Tibial nerve (tissue), 4 donors: ENCODE measurements at regions not wholly inside any gene's neighbourhood (a gene's known extent, or its start where the extent isn't known, plus 50 kb on each side); places are given as distances from the start of the nearest gene placed in this dataset.

ENCODE experiments used
- DNase-seq, 2 donors: peaks; one replicate each; pipeline ENCODE4 v3.0.0-alpha.2; 2019; ENCODE audit warnings: low spot score in 2 of 2
- H3K27ac ChIP-seq, 4 donors: fragments of 200-600 bp; sonication (generic) in 3 of 4; one replicate each; pipeline ENCODE4 v1.5.1; 2017 to 2019; ENCODE audit warnings: mild to moderate bottlenecking in 1 of 4
- H3K27me3 ChIP-seq, 2 donors: fragments of 200-600 bp; sonication (generic) in 1 of 2; one replicate each; pipeline versions ENCODE4 v1.5.1 to v1.6.0; 2017 to 2019
- H3K36me3 ChIP-seq, 3 donors: fragments of 200-600 bp; sonication (generic); one replicate each; pipeline ENCODE4 v1.5.1; 2018 to 2019
- H3K4me1 ChIP-seq, 4 donors: fragments of 200-600 bp; sonication (generic) in 3 of 4; one replicate each; pipeline ENCODE4 v1.5.1; 2017 to 2019
- H3K4me3 ChIP-seq, 4 donors: fragments of 200-600 bp; sonication (generic) in 3 of 4; one replicate each; pipeline ENCODE4 v1.5.1; 2017 to 2019; ENCODE audit warnings: mild to moderate bottlenecking in 1 of 4, moderate library complexity in 1 of 4
- H3K9me3 ChIP-seq, 4 donors: fragments of 200-600 bp; sonication (generic) in 3 of 4; one replicate each; pipeline ENCODE4 v1.5.1; 2017 to 2019
- CTCF ChIP-seq, 5 experiments: fragments of 200-600 bp in 3 of 5; fragments of 450-650 bp in 2 of 5; sonication (generic) in 3 of 5; IDR thresholded peaks; one replicate each; pipeline ENCODE4 v1.5.1; 2016 to 2019; ENCODE audit warnings: antibody characterized with exemption in 5 of 5, mild to moderate bottlenecking in 3 of 5, moderate library complexity in 2 of 5
- EP300 ChIP-seq, 2 donors: sonication (generic); formaldehyde crosslinking; IDR thresholded peaks; one replicate each; pipeline ENCODE4 v1.6.1; 2017; ENCODE audit warnings: antibody characterized with exemption in 2 of 2, mild to moderate bottlenecking in 1 of 2
- POLR2A ChIP-seq, 2 donors: fragments of 450-650 bp; IDR thresholded peaks; one replicate each; pipeline ENCODE4 v1.6.1; 2017; ENCODE audit warnings: antibody characterized with exemption in 2 of 2, mild to moderate bottlenecking in 2 of 2, moderate library complexity in 2 of 2
- WGBS, 2 donors: methylation state at CpG; one replicate each; pipeline ENCODE4 v1.1.5; 2018; 5-methylcytosine and 5-hydroxymethylcytosine counted together

DNA sequence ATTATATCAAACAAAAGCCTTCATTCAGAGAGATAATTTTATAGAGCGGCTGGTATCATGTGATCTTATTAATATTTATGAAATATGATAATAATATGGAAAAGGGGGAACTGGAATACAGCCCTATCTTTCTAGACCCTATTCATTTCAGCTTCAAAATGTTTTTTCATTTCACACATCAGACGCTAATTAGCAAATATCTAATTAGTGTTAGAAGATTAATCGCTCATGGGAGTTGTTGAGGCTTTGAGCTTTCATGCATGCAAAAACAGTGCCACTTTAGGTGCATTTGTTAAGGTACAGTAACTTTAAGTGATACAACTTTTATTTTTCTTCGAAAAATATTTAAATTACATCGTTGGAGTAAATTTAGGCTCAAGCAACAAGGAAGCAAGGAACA is 751.7 kb upstream of the WWC1 start:
- Histone ChIP-seq H3K9me3 (peaks cover 0 to 4% (median 0%) of the 10 kb centered on the region in 4 donors), H3K36me3 (no peaks in the 10 kb centered on the region), H3K4me3 (no peak overlapping the region), H3K27ac (no peak overlapping the region), H3K27me3 (no peaks in the 10 kb centered on the region), H3K4me1 (no peaks in the 10 kb centered on the region)
- TF ChIP-seq POLR2A (IDR thresholded peaks at IDR 0.05): no peak
- WGBS, 2 donors: 82 to 86% methylated on average over 5 of the region's 5 CpGs
- no peak for DNase-seq

DNA sequence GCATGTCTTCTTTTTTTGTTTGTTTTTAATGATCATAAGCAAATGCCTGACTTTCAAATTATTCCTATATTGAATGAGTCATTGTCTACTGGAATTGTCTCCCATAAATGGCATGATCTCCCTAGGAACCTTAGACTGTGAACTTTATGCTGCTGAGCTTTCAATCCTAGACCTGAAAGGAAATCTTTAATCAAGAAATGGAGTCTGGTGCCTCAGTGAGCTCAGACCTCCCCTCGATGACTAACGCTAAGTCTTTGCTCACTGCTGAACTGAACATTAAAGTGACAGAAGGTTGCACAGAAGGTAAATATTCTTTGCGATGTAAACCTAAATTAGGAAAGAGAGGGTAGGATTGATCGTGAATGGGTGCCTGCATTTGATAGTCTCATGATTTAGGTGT is 745.2 kb upstream of the WWC1 start:
- no peak for DNase-seq
- WGBS, 2 donors: 81% methylated on average over 4 of the region's 4 CpGs
- Histone ChIP-seq H3K9me3 (no peaks in the 10 kb centered on the region), H3K27me3 (no peaks in the 10 kb centered on the region), H3K4me1 (no peaks in the 10 kb centered on the region), H3K36me3 (no peaks in the 10 kb centered on the region), H3K27ac (no peak overlapping the region), H3K4me3 (no peak overlapping the region)
- no peak for TF ChIP-seq CTCF (IDR thresholded peaks at IDR 0.05)
- TF ChIP-seq EP300 (IDR thresholded peaks at IDR 0.05): no peak
- no peak for TF ChIP-seq POLR2A (IDR thresholded peaks at IDR 0.05)

- no peaks in the 10 kb centered on the region for H3K27me3 ChIP-seq
- WGBS, 2 donors: 87 to 95% methylated on average over 5 of the region's 5 CpGs
- no peak for TF ChIP-seq CTCF (IDR thresholded peaks at IDR 0.05)
- no peak for TF ChIP-seq EP300 (IDR thresholded peaks at IDR 0.05)
- TF ChIP-seq POLR2A (IDR thresholded peaks at IDR 0.05): no peak
- no peaks in the 10 kb centered on the region for H3K4me1 ChIP-seq
- H3K27ac ChIP-seq: no peak overlapping the region
- no peak overlapping the region for H3K4me3 ChIP-seq
- no peak for DNase-seq
- H3K36me3 ChIP-seq: no peaks in the 10 kb centered on the region
- H3K9me3 ChIP-seq: no peaks in the 10 kb centered on the region
These were observed 739.1 kb upstream of the WWC1 start for GRCh38 chr5:167552356-167552755.

DNA sequence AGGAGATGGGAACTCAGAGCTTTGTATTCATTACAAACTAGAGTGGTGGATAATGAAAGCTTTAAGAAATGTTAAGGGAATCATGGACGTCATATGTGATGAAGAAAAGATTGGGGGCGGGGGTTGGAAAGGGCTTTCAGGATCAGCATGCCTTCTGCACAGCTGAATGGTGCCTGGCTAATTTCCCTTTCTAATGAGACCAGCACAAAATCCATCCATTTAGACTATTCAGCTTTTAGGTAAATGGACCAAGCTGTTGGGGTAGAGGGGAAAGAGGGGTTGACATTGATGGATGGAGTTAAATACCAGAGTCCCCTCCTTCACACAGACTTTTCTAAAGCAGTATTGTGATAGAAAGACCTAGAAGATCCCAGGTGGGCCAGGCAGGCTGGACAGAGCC is 737.9 kb upstream of the WWC1 start:
- 76 to 79% methylated on average over 2 of the region's 2 CpGs for WGBS, 2 donors
- DNase-seq: no peak

DNA sequence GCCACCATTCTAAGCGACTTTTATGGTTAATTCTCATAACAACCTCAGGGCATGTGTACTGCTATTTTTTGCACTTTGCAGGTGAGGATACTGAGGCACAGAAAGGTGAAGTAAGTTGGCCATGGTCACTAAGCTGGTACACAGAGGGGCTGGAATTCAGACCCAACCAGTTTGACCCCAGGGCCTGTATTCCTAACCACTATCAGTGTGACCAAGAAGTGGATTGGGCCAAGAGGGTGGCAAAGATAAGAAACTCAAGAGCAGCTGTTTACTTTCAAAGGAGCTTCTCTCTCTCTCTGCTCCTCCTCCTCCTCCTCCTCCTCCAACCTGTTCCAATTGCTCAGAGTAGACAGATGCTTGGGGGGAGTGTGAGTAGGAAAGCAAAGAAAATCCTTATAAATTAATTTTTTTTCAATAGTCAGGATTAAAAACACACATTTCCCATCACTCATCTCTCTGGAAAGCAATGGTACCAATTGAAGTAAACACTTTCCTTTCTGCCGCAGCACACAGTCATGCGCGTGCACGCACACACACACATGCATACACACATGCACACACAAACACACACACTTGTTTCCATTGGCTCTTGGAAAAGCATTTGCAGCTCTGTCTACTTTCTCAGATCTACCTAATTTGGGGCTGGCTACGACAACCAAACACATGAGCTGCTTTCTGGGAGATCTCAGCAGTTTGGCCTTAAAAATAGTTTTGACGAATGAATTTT is 736.7 kb upstream of the WWC1 start:
- WGBS, 2 donors: 91 to 94% methylated on average over 7 of the region's 7 CpGs
- Histone ChIP-seq H3K4me3 (no peak overlapping the region), H3K4me1 (no peaks in the 10 kb centered on the region), H3K9me3 (no peaks in the 10 kb centered on the region), H3K36me3 (no peaks in the 10 kb centered on the region), H3K27me3 (no peaks in the 10 kb centered on the region), H3K27ac (no peak overlapping the region)
- no peak for DNase-seq
- no peak for TF ChIP-seq EP300 (IDR thresholded peaks at IDR 0.05)
- no peak for TF ChIP-seq POLR2A (IDR thresholded peaks at IDR 0.05)
- TF ChIP-seq CTCF (IDR thresholded peaks at IDR 0.05): no peak

More for the DNA sequence above, 737.9 kb upstream of the WWC1 start:
- no peak for TF ChIP-seq CTCF (IDR thresholded peaks at IDR 0.05)
- TF ChIP-seq EP300 (IDR thresholded peaks at IDR 0.05): no peak
- TF ChIP-seq POLR2A (IDR thresholded peaks at IDR 0.05): no peak
- Histone ChIP-seq H3K4me3 (no peak overlapping the region), H3K9me3 (no peaks in the 10 kb centered on the region), H3K27ac (no peak overlapping the region), H3K36me3 (no peaks in the 10 kb centered on the region), H3K4me1 (no peaks in the 10 kb centered on the region), H3K27me3 (no peaks in the 10 kb centered on the region)
